ENCODE measurements at regions not wholly inside any gene's neighbourhood (a gene's known extent, or its start where the extent isn't known, plus 50 kb on each side); places are given as distances from the start of the nearest gene placed in this dataset.

DNA sequence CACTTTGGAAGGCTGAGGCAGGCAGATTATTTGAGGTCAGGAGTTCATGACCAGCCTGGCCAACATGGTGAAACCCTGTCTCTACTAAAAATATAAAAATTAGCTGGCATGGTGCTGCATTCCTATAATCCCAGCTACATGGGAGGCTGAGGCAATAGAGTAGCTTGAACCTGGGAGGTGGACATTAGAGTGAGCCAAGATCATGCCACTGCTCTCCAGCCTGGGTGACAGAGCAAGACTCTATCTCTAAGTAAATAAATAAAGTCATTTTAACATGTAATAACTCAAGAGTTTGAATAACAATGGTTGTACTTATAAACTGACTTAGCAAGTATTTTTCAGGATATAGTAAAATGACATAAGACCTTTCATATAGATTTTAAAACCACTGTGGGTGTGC is 169.3 kb upstream of the FN1 start:
- Histone ChIP-seq H3K4me2 (ENCODE audit: low read length) (no peak overlapping the region), H3K9me2 (ENCODE audit: insufficient read depth, low read length) (no peaks in the 10 kb centered on the region), H3K79me2 (replicated peaks; ENCODE audit: insufficient read depth, low read length) (no peaks in the 10 kb centered on the region), H2AFZ (ENCODE audit: low read depth, low read length) (no peak overlapping the region), H4K20me1 (ENCODE audit: insufficient read depth) (no peaks in the 10 kb centered on the region), H3K27me3 (ENCODE audit: insufficient read depth, low read depth, low read length) (no peaks in the 10 kb centered on the region), H3K9ac (ENCODE audit: low read length) (no peak overlapping the region), H3K36me3 (ENCODE audit: insufficient read depth, low read length) (no peaks in the 10 kb centered on the region), H3F3A (ENCODE audit: insufficient read depth, low read length, poor library complexity, severe bottlenecking) (no peaks in the 10 kb centered on the region), H3K9me3 (ENCODE audit: low read length) (no peaks in the 10 kb centered on the region), H3K4me3 (ENCODE audit: low read length) (no peak overlapping the region), H3K27ac (ENCODE audit: low read length) (no peak overlapping the region)
- no peak for TF ChIP-seq RAD21 (conservative IDR thresholded peaks at IDR 0.05)
- no peak for TF ChIP-seq MXI1 (conservative IDR thresholded peaks at IDR 0.05; ENCODE audit: poor library complexity, severe bottlenecking)
- TF ChIP-seq TAF1 (IDR thresholded peaks at IDR 0.05; ENCODE audit: low read depth), result no peak
- no peak for TF ChIP-seq SMC3 (conservative IDR thresholded peaks at IDR 0.05; ENCODE audit: poor library complexity)
- TF ChIP-seq REST (IDR thresholded peaks at IDR 0.05; ENCODE audit: borderline replicate concordance), result no peak
- TF ChIP-seq EZH2 (IDR thresholded peaks at IDR 0.05; ENCODE audit: borderline replicate concordance, insufficient read depth, low read length, poor library complexity, severe bottlenecking), result no peak
- TF ChIP-seq CTCF (IDR thresholded peaks at IDR 0.05; ENCODE audit: poor library complexity, severe bottlenecking), result no peak

DNA sequence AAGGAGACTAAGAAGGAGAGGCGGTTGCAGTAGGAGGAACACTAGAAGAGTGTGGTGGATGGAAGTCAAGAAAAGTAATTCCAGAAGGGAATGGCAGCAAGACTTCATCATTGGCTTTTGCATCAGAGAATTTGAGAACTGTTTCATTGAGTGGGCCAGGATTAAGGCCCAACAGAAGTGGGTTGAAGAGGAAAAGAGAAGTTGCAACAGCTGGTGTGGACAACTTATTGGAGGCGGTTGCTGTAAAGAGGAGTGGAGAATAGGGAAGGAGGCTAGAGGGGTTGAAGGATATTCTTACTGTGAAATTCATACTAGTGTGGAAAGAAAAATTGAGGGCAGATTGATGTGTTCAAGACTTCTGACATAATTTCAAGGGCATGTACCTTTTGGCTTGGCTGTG is 168.7 kb upstream of the FN1 start:
- Histone ChIP-seq H3K4me2 (ENCODE audit: low read length) (no peak overlapping the region), H3F3A (ENCODE audit: insufficient read depth, low read length, poor library complexity, severe bottlenecking) (no peaks in the 10 kb centered on the region), H4K20me1 (ENCODE audit: insufficient read depth) (no peaks in the 10 kb centered on the region), H3K36me3 (ENCODE audit: insufficient read depth, low read length) (no peaks in the 10 kb centered on the region), H3K9ac (ENCODE audit: low read length) (no peak overlapping the region), H3K9me2 (ENCODE audit: insufficient read depth, low read length) (no peaks in the 10 kb centered on the region), H2AFZ (ENCODE audit: low read depth, low read length) (no peak overlapping the region), H3K27ac (ENCODE audit: low read length) (no peak overlapping the region), H3K79me2 (replicated peaks; ENCODE audit: insufficient read depth, low read length) (no peaks in the 10 kb centered on the region), H3K27me3 (ENCODE audit: insufficient read depth, low read depth, low read length) (no peaks in the 10 kb centered on the region), H3K9me3 (ENCODE audit: low read length) (no peaks in the 10 kb centered on the region), H3K4me3 (ENCODE audit: low read length) (no peak overlapping the region)
- no peak for TF ChIP-seq REST (IDR thresholded peaks at IDR 0.05; ENCODE audit: borderline replicate concordance)
- no peak for TF ChIP-seq EZH2 (IDR thresholded peaks at IDR 0.05; ENCODE audit: borderline replicate concordance, insufficient read depth, low read length, poor library complexity, severe bottlenecking)
- TF ChIP-seq CTCF (IDR thresholded peaks at IDR 0.05; ENCODE audit: poor library complexity, severe bottlenecking), result no peak
- no peak for TF ChIP-seq EP300 (conservative IDR thresholded peaks at IDR 0.05; ENCODE audit: poor library complexity, severe bottlenecking)
- TF ChIP-seq SMC3 (conservative IDR thresholded peaks at IDR 0.05; ENCODE audit: poor library complexity), result no peak
- TF ChIP-seq TAF1 (IDR thresholded peaks at IDR 0.05; ENCODE audit: low read depth), result no peak
- no peak for TF ChIP-seq RAD21 (conservative IDR thresholded peaks at IDR 0.05)

All from neural cell (in vitro differentiated cells).